ENCODE measurements at regions not wholly inside any gene's neighbourhood (a gene's known extent, or its start where the extent isn't known, plus 50 kb on each side); places are given as distances from the start of the nearest gene placed in this dataset.
"Not testable (repeated sequence)": the region's sequence is repeated elsewhere in the genome, so short reads cannot be mapped to it uniquely, and the experiment has no call there.

GRCh38 chr6:156421933-156422332 is 355.2 kb upstream of the ARID1B start:
- H3K36me3 ChIP-seq (ENCODE audit: control insufficient read depth, insufficient read depth, low read length), result no peaks in the 10 kb centered on the region
- TF ChIP-seq CTCF (IDR thresholded peaks at IDR 0.05; ENCODE audit: insufficient read depth, low read length, severe bottlenecking), result no peak
- DNase-seq (ENCODE audit: low read depth), result peak; percentile 18
- FAIRE-seq, result no peak
- no peak overlapping the region for H3K4me3 ChIP-seq (ENCODE audit: low read depth, low read length)
- no peaks in the 10 kb centered on the region for H3K27me3 ChIP-seq (ENCODE audit: control insufficient read depth, insufficient read depth, low read length)

GRCh38 chr6:156421301-156421700 is 355.9 kb upstream of the ARID1B start:
- FAIRE-seq; H3K27me3 ChIP-seq (ENCODE audit: control insufficient read depth, insufficient read depth, low read length); DNase-seq (ENCODE audit: low read depth); H3K4me3 ChIP-seq (ENCODE audit: low read depth, low read length); H3K36me3 ChIP-seq (ENCODE audit: control insufficient read depth, insufficient read depth, low read length): not testable (repeated sequence)

- no peak for TF ChIP-seq CTCF (IDR thresholded peaks at IDR 0.05; ENCODE audit: insufficient read depth, low read length, severe bottlenecking)
- DNase-seq (ENCODE audit: low read depth) (no peak), FAIRE-seq (no peak)
- Histone ChIP-seq H3K27me3 (ENCODE audit: control insufficient read depth, insufficient read depth, low read length) (no peaks in the 10 kb centered on the region), H3K4me3 (ENCODE audit: low read depth, low read length) (no peak overlapping the region), H3K36me3 (ENCODE audit: control insufficient read depth, insufficient read depth, low read length) (no peaks in the 10 kb centered on the region)
Measured at GRCh38 chr6:156420172-156420993, 356.8 kb upstream of the ARID1B start.

- no peak for DNase-seq (ENCODE audit: low read depth)
- no peak for TF ChIP-seq CTCF (IDR thresholded peaks at IDR 0.05; ENCODE audit: insufficient read depth, low read length, severe bottlenecking)
- FAIRE-seq, result no peak
- no peak overlapping the region for H3K4me3 ChIP-seq (ENCODE audit: low read depth, low read length)
- no peaks in the 10 kb centered on the region for H3K27me3 ChIP-seq (ENCODE audit: control insufficient read depth, insufficient read depth, low read length)
- H3K36me3 ChIP-seq (ENCODE audit: control insufficient read depth, insufficient read depth, low read length), result no peaks in the 10 kb centered on the region
Measured at GRCh38 chr6:156419594-156419993, 357.6 kb upstream of the ARID1B start.

GRCh38 chr6:156418253-156418652 is 358.9 kb upstream of the ARID1B start:
- no peak for TF ChIP-seq CTCF (IDR thresholded peaks at IDR 0.05; ENCODE audit: insufficient read depth, low read length, severe bottlenecking)
- no peak for DNase-seq (ENCODE audit: low read depth)
- Histone ChIP-seq H3K27me3 (ENCODE audit: control insufficient read depth, insufficient read depth, low read length) (no peaks in the 10 kb centered on the region), H3K4me3 (ENCODE audit: low read depth, low read length) (no peak overlapping the region), H3K36me3 (ENCODE audit: control insufficient read depth, insufficient read depth, low read length) (no peaks in the 10 kb centered on the region)
- no peak for FAIRE-seq

- Histone ChIP-seq H3K36me3 (ENCODE audit: control insufficient read depth, insufficient read depth, low read length) (no peaks in the 10 kb centered on the region), H3K27me3 (ENCODE audit: control insufficient read depth, insufficient read depth, low read length) (no peaks in the 10 kb centered on the region), H3K4me3 (ENCODE audit: low read depth, low read length) (no peak overlapping the region)
- FAIRE-seq (no peak), DNase-seq (ENCODE audit: low read depth) (no peak)
- TF ChIP-seq CTCF (IDR thresholded peaks at IDR 0.05; ENCODE audit: insufficient read depth, low read length, severe bottlenecking), result no peak
Measured at GRCh38 chr6:156416391-156416790, 360.8 kb upstream of the ARID1B start.
